ENCODE measurements at regions not wholly inside any gene's neighbourhood (a gene's known extent, or its start where the extent isn't known, plus 50 kb on each side); places are given as distances from the start of the nearest gene placed in this dataset.

DNA sequence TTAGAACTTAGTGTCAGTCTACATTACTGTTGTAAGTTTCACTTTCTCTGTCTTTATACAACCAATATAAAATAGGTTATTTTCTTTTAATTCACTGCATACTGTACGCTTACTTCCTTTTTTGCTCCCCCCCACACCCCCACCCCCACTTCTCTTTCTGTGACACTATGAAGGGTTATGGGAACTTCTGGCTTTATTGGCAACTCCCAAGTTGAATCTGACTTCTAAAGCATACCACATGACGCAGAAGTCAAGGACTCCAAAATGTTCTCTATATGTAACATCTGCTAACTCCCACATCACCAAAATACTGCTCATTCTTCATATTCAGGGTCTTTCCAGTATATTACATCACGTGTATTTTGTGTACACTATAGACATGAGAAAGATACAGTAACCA is 81.2 kb upstream of the ATXN7L3B start:
- no peak for DNase-seq (ENCODE audit: low read depth in 2 of 2)

DNA sequence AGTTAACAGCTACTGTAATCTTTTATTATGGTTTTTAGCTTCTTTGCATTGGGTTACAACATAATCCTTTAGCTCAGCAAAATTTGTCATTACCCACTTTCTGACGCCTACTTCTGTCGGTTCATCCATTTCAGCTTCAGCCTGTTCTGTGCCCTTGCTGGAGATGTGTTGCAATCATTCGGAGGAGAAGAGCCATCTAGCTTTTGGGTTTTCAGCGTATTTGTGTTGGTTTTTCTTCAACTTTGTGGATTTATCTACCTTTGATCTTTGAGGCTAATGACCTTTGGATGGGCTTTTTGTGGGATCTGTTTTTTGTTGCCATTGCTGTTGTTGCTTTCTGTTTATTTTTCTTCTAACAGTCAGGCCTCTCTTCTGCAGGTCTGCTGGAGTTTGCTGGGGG is 69.2 kb upstream of the ATXN7L3B start:
- DNase-seq (ENCODE audit: low read depth in 2 of 2) = no peak

DNA sequence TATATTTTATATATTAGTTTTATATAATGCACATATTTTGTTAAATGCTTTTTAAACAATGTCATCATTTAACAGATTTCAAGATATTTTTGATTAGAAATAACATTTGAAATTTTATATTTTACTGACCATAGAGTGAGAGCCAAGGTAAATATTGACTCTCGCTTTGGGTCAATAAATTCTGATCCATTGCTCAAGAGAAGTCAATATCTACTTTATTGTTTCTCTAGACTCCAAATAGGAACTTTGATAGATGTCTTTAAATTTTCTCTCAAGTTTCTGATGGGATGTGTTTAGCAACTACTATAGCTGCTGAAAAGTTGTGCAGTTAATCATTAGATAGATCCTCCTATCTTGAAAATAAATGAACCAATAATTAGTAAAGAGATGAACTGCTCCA is 61.4 kb upstream of the ATXN7L3B start:
- no peak for DNase-seq (ENCODE audit: low read depth in 2 of 2)

DNA sequence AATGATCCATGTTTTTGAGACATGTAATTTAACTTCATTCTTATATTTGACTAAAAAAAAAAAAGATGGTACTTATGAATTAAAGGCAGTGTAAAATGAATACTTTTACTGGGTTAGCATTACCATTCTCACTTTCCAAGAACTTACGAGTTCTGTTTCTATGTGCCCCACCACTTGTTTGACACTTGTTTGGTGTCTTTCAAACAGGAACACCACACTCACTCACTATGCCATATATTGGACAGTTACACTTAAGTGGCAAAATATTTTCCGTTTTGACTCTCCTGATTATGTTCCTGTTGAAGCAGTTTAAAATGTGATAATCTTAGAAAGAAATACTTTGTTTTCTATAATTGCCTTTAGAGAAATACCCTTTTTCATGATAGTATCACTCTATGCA is 56.6 kb upstream of the ATXN7L3B start:
- no peak for DNase-seq (ENCODE audit: low read depth in 2 of 2)

DNA sequence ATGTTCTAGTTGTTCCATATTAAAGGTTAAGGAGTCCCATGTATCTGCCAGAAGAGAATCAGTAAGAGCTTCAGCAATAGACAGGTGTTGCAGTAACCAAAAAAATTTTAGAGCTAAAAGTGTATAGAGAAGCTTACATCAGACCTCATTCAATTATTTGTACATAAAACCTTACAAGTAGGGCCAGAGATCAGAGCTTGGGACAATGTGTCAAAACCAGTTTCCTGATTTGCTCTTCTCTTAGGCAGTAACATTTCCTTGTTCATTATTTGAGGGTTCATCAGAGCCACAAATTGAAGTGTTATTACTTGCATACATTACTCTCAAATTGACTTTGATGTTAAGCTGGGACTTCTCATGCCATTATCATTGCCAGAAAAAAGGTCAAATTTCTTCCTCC is 55.5 kb upstream of the ATXN7L3B start:
- no peak for DNase-seq (ENCODE audit: low read depth in 2 of 2)

DNA sequence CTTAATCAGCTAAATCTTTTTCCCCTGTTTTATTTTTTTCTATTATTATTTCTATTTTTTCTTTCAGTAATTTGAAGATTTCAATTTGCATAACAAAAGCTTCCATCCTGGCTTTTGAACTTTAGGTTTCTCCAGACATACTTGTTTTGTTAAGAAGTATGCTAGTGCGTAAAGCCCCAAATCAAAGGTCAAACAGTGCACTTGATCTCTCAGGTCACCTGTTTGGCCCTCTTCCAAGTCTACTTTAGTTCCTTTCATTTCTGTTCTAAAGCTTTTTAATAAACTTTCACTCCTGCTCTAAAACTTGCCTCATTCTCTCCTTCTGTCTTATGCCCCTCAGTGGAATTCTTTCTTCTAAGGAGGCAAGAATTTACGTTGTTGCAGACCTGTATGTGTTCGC is 54.6 kb upstream of the ATXN7L3B start:
- DNase-seq (ENCODE audit: low read depth in 2 of 2) = no peak

All from stimulated activated CD8-positive, alpha-beta memory T cell treated with anti-CD3 and anti-CD28 coated beads, Interleukin-15, amount 100 ng/mL, for 48 hours (primary cell).